Activated gamma-delta T cell treated with anti-CD3 and anti-CD28 coated beads, Interleukin-2, amount 50 U/mL, for 16 hours (primary cell): ENCODE measurements at regions not wholly inside any gene's neighbourhood (a gene's known extent, or its start where the extent isn't known, plus 50 kb on each side); places are given as distances from the start of the nearest gene placed in this dataset.
"Not testable (repeated sequence)": the region's sequence is repeated elsewhere in the genome, so short reads cannot be mapped to it uniquely, and the experiment has no call there.

Experiments used
- DNase-seq: peaks from one replicate; pipeline ENCODE4 v3.0.0-alpha.2; 2020; ENCODE audit warnings: low read depth

DNA sequence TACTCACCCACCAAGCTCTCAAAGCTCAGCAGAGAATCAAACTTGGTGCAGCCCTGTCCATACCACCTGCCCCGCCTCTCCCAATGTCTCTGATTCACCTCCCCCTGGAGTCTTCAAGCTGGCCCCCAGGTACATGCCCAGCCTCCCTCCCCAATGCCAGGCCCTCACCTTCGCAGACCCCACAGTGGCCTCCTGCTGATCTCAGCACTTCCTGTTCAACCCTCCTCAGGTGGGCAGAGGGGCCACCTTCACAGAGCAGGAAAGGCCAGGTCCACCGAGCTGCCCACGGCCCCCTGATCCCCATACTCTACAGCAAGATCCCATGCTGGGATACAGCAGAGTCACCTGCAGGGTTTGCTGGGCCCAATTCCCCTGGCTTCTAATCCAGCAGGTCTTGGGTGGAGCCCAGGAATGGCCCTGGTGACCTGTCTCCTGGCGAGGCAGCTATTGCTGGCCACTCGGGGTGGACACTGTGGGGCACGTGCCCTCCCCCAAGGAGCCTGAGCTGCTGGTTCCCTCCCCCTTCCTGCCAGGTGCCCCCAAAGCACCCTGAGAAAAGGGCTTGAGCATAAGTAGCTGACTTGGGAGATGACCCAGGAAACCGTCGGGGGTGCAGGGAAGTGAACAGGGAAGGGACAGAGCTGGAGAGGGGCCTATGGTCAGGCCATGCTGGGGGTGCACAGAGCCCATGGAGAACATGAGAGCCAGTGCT is 150.7 kb downstream of the BRD1 start:
- DNase-seq, result no peak

DNA sequence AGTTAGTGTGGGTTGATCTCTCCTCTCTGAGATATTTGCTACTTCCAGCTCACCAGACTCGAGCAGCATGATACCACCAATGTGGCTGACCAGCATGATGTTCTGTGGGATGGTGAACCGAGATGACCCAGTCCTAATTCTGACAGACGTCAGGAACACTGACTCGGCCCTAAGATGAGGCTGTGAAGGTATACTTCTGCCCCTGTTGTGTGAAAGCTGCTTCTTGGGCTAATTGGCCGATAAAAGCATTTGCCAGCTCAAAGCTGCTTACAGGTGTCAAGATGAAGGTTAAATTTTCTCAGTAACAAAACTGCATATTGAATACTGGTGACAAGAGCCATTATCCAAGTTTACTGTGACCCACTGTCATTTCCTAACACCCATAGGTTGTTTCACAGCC is 151.4 kb downstream of the BRD1 start:
- DNase-seq, result no peak

DNA sequence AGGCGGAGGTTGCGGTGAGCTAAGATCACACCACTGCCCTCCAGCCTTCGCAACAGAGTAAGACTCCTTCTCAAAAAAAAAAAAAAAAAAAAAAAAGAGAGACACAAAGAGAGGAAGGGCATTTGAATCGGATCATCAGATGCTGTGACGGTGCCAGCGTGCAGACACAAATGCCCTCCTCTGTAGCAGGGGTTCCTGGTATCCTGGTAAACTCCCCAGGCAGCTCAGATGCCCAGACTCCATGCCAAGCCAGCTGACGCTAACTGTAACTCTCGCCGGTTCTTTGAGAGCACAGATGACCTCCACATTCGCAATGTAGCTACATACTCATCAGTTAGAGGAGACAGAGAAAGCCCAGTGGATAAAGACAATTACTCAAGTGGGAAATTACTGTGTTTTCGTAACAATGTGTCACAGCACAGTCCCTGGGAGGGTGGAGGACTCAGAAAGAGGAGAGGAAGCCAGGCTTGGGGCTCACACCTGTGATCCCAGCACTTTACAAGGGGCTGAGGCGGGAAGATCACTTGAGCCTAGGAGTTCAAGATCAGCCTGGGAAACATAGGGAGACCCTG is 153.1 kb downstream of the BRD1 start:
- no peak for DNase-seq

DNA sequence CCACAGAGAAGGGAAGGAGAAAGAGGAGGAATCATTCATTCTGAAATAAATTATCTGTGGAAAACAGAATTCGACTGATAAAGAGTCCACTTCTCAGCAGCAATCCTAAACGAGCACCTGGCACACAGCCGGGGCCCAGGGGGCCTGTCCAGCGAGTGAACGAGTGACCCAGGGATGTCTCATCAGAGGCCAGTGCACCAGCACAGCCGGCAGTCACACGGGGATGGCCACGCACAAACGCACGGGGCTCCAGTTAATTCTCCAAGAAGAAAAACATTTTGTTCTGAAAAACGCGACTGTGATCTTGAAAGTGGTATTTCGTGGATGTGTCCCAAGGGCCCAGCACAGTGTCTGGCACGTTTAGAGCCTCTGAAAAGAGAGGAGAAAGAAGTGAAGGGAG is 154.6 kb downstream of the BRD1 start:
- no peak for DNase-seq

DNA sequence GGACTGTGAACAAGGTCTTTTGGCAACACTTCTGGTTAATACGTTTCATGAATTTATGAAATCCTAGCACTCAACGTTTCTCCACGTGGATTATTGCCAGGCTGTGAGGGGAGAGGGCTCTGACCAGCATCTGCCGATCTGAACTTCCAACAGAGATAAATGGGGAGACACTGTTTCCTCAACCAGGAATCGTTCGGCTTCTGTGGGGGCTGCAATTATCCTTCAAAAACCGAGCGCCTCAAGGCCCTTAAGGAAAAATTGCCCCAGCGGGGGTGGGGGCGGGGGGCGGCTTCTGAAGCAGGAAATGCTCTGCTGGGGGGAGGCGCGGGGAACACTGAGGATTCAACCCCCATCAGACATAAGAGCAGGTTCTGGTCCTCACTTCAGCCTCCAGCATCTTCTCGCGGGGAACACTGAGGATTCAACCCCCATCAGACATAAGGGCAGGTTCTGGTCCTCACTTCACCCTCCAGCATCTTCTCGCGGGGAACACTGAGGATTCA is 155.6 kb downstream of the BRD1 start:
- no peak for DNase-seq

DNA sequence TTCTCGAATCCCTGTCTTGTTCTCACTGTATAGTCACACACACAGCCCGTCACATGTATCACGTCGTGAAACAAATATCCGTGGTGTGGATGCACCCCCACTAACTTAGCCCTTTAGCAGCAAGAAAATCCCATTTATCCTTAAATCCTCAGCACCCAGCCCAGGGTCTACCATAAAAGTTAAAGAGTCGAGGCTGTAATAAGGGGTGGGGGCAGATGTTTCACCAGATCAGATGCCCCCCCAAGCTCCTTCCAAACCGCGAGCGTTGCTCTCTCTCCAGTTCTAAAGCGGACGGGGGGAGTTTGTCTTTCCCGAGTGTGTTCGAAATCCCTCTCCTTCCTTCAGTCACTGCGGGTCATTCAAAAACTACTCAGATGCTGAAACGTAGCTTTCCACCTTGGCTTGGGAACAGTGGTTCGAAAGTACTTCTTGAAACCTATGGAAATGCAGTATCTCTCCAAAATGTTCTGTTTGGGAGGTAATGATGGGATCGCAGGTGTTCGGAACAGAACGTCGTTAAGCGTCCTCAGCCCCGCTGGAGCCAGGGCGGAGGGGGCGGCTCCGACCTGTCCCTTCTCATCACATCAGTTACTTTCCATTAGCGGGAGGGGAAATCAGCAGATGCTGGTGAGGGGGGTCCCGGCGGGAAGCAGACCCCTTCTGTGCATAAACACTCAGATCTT is 156.2 kb downstream of the BRD1 start:
- no peak for DNase-seq

DNA sequence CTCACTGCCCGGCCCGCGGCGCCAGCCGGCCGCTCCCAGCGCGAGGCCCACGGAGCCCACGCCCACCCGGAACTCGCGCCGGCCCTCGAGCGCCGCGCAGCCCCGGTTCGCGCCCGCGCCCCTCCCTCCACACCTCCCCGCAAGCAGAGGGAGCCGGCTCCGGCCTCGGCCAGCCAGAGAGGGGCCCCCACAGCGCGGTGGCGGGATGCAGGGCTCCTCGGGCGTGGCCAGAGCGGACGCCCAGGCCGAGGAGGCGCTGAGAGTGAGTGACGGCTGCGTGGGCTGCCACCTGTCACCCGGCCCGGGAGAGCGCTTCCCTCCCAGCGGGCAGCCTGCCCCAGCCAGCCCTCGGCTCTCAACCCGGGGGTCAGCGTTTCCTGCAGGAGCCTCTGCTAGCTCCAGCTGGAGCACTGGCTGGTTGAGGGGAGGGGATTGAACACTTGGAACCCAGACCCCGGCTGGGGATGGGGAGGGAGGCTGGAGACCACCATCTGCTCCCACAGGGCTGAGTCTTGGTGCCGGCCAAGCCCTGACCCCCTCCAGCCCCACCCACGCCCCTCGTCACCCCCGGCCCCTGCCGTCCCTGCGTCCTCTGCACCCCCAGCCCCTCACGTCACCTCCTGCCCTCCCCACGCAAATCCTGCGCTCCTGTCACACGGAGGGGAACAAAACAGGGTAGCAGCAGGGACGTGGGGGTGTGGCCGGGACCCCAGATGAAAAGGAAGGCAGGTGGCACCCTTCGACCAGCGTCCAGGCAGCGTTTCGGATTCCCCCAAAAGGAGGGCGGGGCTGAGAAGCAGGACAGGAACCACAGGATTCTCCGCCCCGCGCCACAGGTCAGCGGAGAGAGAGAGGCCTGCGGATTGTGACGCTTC is 157.0 kb downstream of the BRD1 start:
- no peak for DNase-seq

DNA sequence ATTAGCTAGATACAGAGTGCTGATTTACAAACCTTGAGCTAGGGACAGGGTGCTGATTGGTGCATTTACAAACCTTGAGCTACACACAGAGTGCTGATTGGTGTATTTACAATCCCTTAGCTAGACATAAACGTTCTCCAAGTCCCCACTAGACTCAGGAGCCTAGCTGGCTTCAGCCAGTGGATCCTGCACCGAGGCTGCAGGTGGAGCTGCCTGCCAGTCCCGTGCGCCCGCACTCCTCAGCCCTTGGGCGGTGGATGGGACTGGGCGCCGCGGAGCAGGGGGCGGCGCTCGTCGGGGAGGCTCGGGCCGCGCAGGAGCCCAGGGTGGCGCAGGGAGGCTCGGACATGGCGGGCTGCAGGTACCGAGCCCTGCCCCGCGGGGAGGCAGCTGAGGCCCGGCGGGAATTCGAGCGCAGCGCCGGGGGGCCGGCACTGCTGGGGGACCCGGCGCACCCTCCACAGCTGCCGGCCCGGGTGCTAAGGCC is 157.7 kb downstream of the BRD1 start:
- DNase-seq, result not testable (repeated sequence)

DNA sequence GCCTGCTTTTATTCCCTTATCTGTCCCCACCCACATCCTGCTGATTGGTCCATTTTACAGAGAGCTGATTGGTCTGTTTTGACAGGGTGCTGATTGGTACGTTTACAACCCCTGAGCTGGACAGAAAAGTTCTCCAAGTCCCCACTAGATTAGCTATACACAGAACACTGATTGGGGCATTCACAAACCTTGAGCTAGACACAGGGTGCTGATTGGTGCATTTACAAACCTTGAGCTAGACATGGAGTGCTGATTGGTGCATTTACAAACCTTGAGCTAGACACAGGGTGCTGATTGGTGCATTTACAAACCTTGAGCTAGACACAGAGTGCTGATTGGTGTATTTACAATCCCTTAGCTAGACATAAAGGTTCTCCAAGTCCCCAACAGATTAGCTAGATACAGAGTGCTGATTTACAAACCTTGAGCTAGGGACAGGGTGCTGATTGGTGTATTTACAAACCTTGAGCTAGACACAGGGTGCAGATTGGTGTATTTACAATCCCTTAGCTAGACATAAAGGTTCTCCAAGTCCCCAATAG is 158.2 kb downstream of the BRD1 start:
- DNase-seq, result not testable (repeated sequence)

DNA sequence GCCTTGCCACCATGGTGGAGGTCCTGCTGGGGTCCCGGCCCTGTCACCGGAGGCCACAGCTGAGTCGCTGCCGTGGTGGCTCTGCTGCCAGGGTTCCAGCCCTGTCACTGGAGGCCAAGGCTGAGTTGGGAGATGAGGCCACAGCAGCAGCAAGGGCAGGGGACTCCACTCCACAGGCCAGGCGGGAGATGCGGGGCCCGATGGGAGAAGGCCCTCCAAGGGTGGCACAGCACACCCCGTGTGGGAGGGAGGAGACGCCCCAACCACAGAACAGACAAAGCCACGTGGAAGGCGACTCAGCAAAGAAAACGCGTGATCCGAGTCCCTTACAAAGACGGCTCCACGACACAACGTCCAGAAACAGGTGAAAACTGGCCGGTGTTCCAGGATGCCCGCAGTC is 159.3 kb downstream of the BRD1 start:
- DNase-seq, result no peak

DNA sequence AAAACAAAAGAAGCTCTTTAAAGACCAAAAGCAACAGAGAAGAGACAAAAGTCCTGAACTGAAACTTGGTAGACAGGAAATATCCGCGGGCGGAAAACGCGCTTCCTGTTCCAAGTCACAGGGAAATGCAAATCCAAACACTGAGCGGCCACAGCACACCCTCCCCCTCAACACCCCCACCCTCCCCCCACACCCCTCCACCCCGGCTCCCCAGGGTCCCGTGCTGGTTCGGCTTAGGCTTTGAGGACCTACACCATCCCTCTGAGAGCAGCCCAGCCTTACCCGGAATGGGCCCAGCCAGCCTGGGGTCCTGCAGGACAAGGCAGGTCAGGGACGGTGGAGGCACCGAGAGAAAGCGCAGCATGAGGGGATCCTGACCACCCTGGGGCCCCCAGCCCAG is 160.4 kb downstream of the BRD1 start:
- no peak for DNase-seq

DNA sequence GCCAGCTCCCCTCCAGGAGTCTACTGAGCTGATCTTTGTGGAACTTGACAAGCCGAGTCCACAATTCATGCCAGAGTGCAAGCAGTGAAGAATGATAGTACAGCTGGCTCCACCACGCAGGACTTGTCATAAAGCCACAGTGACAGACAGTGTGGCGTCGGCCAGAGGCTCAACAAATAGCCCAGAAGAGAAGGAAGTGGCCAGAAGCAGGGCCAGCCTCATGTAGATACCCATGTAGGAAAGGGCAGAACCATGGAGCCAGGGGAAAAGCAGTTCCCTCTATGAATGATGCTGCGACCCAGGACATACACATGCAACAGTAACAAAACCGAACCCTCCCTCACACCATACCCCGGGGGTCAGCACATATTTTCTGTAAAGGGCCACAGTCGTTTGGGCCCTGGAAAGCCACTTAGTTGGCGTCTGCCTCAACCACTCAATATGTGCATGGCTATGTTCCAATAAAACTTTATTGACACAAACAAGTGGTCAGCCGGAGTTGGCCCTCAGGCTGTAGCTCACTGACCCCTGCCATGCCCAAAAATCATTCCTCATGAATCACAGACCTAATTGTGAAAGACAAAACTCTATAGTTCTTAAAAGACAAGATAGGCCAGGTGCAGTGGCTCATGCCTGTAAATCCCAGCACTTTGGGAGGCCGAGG is 161.4 kb downstream of the BRD1 start:
- no peak for DNase-seq

DNA sequence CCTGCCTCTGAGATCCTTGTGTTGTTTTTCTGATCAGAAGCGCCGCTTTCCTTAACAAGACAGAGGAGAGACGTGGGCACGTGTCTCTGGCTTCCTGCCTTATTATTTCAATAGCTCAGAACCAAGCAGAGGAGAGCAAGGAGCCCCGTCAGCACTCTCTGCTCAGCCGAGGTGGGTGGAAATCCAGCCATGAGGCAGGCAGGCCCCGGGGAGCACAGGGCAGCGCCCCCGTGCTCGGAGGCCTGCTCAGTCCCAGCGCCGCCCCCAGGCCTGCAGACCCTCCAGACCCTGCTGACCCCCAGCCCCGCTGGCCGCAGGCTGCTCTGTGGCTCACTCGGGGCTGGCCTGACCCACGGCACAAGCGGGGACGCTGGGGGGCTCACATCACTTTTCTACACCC is 162.8 kb downstream of the BRD1 start:
- DNase-seq, result no peak

DNA sequence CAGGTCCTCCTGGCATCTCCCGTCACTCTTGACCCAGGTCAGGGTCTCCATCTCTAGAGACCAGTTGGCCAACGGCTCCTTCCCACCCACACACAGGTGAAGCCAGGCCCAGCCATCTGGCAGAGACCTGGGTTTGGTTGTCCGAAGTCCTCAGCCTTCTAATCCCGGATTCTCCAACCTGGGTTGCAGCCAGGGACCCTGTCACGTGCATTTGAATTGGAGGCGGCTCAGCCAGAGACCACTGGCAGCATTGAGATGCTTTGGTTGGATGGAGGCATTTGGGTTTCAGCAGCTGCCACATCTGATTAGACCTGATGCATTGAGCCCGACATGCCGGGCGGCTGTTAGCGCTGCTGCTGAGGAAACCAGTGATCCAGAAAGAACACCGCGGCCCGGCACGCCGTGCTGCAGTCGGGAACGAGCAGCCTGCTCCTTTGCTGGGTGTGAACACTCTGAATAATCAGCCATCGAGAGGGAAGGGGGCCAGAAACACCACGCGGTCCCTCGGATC is 163.2 kb downstream of the BRD1 start:
- no peak for DNase-seq

DNA sequence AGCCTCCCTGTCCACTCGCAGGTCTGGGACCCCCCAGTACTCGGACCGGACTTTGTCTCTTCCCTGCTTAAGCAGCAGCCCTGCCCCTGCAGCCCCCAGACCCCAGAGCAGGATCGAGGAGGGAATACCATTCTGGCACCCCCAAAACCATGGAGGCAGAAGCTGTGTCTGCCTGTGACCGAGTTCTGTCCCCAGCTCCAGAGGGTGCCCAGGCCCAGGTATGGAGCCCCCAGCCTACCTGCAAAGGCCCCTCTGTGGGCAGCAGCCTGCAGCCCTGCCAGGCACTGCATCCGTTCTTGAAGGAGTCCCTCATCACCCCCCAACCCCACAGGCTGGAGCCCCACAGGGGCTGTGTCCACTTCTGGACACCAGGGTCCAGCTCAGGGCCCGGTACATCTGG is 163.8 kb downstream of the BRD1 start:
- no peak for DNase-seq

DNA sequence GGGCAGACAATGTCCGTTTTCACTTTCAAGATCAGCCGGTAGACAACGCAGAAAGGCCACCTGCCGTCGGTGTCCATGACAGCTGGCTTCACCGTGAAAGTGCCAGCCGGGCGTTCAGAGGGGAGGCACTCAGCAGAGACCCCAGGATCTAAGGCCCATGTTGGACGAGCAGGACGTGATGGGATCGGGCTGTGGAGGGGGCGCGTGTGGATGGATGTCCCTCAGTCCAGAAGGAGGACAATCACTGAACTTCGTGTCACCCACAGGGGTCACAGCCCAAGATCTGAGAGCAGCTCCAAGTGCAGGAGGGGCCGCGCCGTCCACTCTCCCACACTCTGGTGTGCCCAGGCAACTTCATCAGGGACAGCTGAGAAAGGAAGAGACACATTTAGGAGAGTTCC is 164.4 kb downstream of the BRD1 start:
- DNase-seq, result no peak

DNA sequence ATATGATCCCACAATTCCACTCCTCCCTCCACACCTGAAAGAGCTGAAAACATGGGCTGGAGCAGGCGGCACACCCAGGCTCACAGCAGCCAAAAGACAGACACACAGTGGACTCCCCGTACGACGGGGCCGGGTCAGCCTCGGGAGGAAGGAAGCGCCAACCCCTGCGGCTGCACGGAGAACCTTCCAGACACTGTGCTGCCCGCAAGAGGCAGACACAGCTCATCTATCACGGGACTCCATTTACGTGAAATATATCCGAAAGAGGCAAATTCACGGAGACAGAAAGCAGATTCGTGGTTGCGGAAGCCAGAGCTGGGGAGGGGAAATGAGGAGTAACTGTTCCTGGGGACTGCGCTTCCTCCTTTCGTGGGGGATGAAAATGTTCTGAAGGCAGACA is 165.0 kb downstream of the BRD1 start:
- DNase-seq, result no peak

DNA sequence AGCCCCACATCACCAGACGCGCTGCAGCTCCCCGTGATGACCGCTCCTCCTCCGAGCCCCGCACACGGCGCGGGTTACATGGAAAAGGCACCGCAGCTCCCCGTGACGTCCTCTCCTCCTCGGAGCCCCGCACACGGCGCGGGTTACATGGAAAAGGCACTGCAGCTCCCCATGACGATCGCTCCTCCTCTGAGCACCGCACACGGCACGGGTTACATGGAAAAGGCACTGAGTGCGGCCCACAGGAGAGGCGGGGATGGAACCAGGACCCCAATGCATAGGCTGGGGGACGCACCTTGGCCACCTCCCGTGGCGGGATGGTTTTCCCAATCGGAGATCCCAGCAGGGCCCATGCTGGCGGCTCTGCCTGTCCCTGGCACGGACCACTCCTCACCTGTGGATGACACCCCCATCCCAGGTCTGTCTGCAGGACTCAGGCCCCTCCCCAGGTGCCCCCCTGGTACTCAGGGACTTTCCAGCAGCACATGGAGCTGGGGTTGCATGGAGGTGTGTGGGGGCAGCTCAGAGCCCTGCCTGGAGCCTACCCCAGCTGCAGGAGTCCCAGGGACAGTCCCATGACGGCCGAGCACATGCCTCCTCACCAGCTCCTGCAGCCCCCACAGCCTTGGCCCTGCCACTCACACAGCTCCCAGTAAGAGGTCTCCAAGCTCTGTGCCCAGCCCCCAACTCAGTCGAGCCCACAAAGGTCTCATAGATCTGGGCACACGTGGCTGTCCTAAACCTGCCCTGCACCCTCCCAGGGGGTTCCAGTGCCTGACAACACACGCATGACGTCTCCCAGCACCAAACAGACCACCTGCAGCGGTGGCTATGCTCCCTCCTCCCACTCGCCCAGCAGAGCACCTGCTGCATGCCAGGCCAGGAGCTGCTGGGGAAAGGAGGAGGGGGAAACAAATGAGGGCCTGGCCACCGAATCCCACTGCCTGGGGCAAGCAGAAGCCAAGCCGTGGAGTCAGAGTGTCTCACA is 166.6 kb downstream of the BRD1 start:
- DNase-seq, result no peak

DNA sequence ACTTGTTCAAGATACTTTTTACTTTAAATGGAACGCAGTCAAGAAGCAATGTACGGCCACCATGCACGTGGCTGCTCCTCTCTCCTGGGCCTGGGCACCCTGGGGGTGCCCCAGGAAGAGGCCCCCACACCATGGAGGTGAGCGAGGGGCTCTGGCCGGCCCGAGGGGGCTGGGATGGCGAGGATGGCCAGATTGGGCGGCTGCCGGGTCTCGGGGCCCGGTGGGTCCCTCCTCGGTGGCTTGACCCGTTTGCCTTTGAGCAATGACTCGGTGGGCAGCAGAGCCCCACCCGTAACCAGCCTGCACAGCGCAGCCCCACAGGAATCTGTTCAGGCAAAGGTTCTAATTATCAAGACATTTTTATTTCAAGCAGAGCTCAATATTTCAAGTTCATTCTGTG is 167.4 kb downstream of the BRD1 start:
- no peak for DNase-seq

DNA sequence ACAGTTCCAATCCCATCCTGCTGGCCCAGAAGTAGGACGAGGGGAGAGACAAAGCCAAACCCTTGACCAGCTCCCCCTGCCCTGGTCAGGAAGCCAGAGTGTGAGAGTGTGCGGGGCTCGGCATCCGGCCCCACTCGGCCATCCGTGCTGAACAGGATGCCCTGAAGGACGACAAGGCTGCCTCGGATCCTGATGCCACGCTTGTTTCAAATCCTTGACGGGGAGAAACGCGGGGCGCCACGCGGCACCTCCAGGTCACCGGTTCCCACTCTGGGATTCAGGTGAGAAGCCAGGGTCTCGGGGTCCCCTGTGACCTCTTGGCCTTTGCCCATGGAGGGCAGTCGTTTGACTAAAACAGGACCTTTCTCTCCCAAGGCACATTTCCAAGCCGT is 167.8 kb downstream of the BRD1 start:
- no peak for DNase-seq
